ENCODE measurements at regions not wholly inside any gene's neighbourhood (a gene's known extent, or its start where the extent isn't known, plus 50 kb on each side); places are given as distances from the start of the nearest gene placed in this dataset.

- H3K9me3 Mint-ChIP-seq, result no peaks in the 10 kb centered on the region
- ATAC-seq (replicated peaks) (no peak), DNase-seq (no peak)
- H3K4me1 Mint-ChIP-seq (ENCODE audit: low read depth in 2 of 2), result peaks cover 2 to 4% of the 10 kb centered on the region in 2 donors
- no peak overlapping the region for H3K4me3 Mint-ChIP-seq
- H3K27ac Mint-ChIP-seq, result no peak overlapping the region
- H3K36me3 Mint-ChIP-seq (ENCODE audit: insufficient read depth), result no peaks in the 10 kb centered on the region
- H3K27me3 Mint-ChIP-seq, result peaks cover 12 to 28% of the 10 kb centered on the region in 2 donors
These were observed 59.9 kb upstream of the WDR17 start for GRCh38 chr4:176005766-176006165.

- DNase-seq (no peak), ATAC-seq (replicated peaks) (no peak)
- Mint-ChIP-seq H3K9me3 (no peaks in the 10 kb centered on the region), H3K27me3 (no peaks in the 10 kb centered on the region), H3K4me3 (no peak overlapping the region), H3K36me3 (ENCODE audit: insufficient read depth) (no peaks in the 10 kb centered on the region), H3K27ac (no peak overlapping the region), H3K4me1 (ENCODE audit: low read depth in 2 of 2) (no peaks in the 10 kb centered on the region)
These were observed 56.4 kb upstream of the WDR17 start for GRCh38 chr4:176009254-176009653.

GRCh38 chr4:176011529-176011928 is 54.1 kb upstream of the WDR17 start:
- Mint-ChIP-seq H3K4me1 (ENCODE audit: low read depth in 2 of 2) (no peaks in the 10 kb centered on the region), H3K27ac (no peak overlapping the region), H3K36me3 (ENCODE audit: insufficient read depth) (no peaks in the 10 kb centered on the region), H3K27me3 (no peaks in the 10 kb centered on the region), H3K4me3 (no peak overlapping the region), H3K9me3 (no peaks in the 10 kb centered on the region)
- ATAC-seq (replicated peaks), result no peak
- no peak for DNase-seq

GRCh38 chr4:176013476-176014247 is 52.0 kb upstream of the WDR17 start:
- Mint-ChIP-seq H3K9me3 (no peaks in the 10 kb centered on the region), H3K27me3 (no peaks in the 10 kb centered on the region), H3K27ac (no peak overlapping the region), H3K4me3 (no peak overlapping the region), H3K36me3 (ENCODE audit: insufficient read depth) (no peaks in the 10 kb centered on the region), H3K4me1 (ENCODE audit: low read depth in 2 of 2) (no peaks in the 10 kb centered on the region)
- DNase-seq, result no peak
- ATAC-seq (replicated peaks), result peak; percentile 21

DNA sequence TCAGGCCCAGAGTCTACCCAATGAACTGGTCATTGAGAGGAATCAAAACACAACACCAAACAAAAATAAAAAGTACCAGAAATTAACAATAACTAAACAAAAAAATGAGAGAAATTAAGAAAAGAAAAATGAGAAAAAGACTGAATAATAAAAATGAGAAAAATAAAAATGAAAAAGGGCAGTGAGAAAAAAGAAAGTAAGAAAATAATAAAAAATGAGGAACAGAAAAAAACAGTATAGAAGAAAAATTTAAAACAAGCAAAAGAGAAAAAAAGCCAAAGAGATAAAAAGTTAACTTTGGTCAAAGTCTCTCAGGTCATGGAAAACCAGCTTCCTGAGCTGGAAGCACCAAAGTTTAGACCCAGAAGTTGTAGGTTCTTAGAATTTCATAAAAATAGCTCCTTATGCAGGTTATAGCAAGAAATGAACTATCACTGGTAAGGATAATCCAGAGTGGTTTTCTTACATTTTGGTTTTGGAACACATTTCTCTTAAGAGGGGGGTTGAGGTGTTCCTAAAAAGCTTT is 51.0 kb upstream of the WDR17 start:
- ATAC-seq (replicated peaks) (no peak), DNase-seq (no peak)
- H3K4me3 Mint-ChIP-seq, result no peak overlapping the region
- no peaks in the 10 kb centered on the region for H3K9me3 Mint-ChIP-seq
- H3K27ac Mint-ChIP-seq, result no peak overlapping the region
- H3K36me3 Mint-ChIP-seq (ENCODE audit: insufficient read depth), result no peaks in the 10 kb centered on the region
- H3K4me1 Mint-ChIP-seq (ENCODE audit: low read depth in 2 of 2), result no peaks in the 10 kb centered on the region
- no peaks in the 10 kb centered on the region for H3K27me3 Mint-ChIP-seq

All from effector memory CD8-positive, alpha-beta T cell (primary cell).